ENCODE measurements at regions not wholly inside any gene's neighbourhood (a gene's known extent, or its start where the extent isn't known, plus 50 kb on each side); places are given as distances from the start of the nearest gene placed in this dataset.
"Not testable (repeated sequence)": the region's sequence is repeated elsewhere in the genome, so short reads cannot be mapped to it uniquely, and the experiment has no call there.

DNA sequence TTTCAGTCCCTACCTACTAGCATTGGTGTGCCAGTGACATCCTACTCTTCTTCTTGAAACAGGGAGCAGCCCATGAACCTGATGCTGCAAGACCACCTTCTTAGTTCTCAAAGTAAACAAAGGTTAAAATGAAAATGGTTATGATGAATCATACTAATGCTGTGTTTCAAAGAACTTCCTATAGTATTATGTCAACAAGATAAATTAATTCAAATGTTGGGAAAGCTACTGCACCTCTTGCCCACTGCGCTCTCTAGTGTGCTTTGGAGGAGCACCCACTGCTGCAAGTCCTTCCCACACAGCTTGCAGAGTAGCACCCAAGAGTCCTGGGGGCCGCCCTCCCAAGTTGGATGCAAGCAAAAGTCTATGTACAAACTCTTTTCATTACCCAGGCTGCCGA, 81.1 kb downstream of the CD200R1L start:
- no peak for DNase-seq (ENCODE audit: low read depth in 2 of 2)

DNA sequence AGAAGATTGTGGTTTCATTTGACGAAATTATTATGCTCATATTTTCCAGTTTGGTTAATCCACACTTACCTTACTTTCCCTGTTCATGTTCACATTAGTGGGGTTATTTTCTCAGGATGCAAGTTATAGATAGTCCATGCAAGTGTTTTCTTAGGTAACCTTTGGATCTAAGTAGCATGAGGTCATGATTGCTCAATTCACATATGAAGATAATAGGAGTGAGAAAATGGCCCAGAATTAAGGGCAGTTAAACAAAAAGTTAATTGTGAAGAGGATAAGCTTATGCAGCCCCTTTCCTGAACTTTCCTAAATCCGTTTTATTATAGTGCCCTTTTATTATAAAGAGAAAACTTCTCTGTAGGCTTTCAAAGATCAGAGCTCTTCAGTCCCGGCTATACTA, 83.4 kb downstream of the CD200R1L start:
- no peak for DNase-seq (ENCODE audit: low read depth in 2 of 2)

DNA sequence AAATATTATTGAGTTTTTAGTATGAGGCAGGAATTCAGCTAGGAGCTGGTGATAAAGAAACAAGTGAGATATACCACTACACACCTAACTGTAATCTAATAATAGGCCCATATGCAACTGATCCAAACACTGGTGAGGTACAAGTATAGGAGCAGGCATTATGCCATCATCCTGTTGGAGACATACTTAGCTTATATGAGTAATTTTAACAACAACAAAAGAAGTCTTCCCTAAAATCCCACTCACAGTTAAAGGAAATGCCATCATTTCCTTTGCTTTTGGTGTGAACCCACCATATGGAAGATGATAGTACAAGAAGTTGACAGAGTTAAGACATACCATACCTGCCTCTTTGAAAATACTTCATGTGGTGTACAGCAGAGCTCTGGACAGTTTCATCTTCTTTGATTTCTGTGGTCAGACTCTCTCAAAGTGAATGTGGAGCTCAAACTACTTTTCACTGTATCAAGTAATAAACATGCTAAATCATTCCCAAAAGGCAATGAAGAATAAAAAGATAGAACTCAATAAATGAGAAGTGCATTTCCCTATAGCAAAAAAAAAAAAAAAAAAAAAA, 85.5 kb downstream of the CD200R1L start:
- no peak for DNase-seq (ENCODE audit: low read depth in 2 of 2)

DNA sequence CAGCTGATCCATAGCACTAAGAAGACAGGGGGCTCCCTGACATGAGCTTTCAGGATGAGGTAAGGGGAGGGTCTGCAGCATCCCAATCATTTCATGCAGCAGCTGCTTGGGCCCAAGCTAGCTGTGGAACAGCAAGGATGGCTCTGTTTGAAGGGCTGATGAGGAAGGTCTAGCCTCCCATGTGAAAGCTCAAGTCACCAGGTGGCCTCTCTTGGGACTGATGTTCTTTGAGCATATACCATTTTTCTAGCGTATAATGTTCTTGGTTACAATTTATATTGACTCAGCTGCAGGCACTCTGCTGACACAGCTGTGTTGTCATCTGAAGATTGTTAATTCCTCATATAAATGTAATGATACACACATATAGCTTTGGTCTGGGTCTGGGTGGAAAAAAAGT, 87.0 kb downstream of the CD200R1L start:
- no peak for DNase-seq (ENCODE audit: low read depth in 2 of 2)

DNA sequence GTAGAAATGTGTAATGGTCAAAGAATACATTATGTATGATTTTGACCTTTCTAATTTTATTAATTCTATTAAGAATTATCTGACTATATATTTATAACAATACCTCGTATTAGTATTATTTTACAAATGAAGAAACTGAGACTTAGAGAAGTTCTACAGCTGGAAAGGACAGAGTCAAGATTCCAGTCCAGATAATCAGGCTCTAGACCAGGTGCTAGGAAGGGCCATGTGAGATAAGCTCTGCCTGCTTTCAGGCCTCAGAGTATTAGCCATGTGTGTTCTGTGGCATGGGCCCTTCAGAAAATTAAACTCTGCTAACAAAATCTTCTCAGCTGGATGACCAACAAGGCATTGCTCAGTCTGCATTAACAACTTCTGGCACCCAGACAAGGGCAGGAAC, 87.5 kb downstream of the CD200R1L start:
- DNase-seq (ENCODE audit: low read depth in 2 of 2), result no peak

DNA sequence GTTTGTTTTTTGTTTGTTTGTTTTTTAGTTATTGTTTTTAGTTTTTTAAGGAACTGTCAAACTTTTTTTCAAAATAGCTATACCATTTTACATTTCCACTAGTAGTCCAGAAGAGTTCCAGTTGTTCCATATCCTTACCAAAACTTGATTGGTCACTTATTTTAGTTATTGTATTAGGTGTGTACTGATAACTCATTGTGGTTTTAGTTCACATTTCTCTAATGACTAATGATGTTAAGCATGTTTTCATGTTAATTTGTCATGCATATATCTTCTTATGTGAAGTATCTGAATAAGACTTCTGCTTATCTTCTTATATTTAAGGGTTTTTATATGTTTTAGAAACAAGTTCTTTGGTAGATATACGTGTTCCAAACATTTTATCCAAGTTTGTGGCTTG, 89.5 kb downstream of the CD200R1L start:
- DNase-seq (ENCODE audit: low read depth in 2 of 2), result no peak

DNA sequence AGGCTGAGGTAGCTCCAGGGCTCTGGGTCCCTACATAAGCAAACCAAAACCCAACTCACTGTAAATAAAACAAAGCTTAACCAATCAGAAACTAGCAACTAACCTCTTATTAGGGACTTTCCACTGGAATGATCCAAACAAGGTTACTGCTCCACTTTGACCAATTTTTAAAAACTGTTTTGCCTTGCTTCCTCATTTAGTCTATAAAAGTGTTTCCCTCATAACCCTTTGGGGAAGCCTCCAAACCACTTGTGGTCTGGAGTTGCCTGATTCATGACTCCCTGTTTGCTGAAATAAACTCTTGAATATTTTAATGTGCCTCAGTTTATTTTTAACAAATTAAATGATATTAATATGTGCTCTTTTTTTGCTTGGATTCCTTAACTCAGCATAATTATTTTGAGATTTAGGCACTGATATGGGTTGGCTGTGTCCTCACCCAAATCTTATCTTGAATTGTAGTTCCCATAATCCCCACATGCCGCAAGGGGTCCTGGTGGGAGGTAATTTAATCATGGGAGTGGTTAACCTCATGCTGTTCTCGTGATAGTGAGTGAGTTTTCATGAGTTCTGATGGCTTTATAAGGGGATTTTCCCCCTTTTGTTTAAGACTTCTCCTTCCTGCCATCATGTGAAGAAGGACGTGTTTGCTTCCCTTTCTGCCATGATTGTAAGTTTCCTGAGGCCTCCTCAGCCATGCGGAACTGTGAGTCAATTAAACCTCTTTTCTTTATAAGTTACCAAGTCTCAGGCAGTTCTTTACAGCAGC, 90.6 kb downstream of the CD200R1L start:
- DNase-seq (ENCODE audit: low read depth in 2 of 2), result no peak

DNA sequence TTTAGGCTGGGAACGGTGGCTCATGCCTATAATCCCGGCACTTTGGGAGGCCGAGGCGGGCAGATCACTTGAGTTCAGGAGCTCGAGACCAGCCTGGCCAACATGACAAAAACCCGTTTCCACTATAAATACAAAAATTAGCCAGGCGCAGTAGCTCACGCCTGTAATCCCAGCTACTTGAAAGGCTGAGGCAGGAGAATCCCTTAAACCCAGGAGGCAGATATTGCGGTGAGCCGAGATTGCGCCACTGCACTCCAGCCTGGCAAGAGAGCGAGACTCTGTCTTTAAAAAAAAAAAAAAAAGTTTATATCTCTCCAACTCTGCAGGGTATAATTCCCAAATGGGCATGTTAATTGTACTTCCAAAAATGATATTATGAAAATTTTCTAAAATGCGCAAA, 91.6 kb downstream of the CD200R1L start:
- DNase-seq (ENCODE audit: low read depth in 2 of 2), result not testable (repeated sequence)

DNA sequence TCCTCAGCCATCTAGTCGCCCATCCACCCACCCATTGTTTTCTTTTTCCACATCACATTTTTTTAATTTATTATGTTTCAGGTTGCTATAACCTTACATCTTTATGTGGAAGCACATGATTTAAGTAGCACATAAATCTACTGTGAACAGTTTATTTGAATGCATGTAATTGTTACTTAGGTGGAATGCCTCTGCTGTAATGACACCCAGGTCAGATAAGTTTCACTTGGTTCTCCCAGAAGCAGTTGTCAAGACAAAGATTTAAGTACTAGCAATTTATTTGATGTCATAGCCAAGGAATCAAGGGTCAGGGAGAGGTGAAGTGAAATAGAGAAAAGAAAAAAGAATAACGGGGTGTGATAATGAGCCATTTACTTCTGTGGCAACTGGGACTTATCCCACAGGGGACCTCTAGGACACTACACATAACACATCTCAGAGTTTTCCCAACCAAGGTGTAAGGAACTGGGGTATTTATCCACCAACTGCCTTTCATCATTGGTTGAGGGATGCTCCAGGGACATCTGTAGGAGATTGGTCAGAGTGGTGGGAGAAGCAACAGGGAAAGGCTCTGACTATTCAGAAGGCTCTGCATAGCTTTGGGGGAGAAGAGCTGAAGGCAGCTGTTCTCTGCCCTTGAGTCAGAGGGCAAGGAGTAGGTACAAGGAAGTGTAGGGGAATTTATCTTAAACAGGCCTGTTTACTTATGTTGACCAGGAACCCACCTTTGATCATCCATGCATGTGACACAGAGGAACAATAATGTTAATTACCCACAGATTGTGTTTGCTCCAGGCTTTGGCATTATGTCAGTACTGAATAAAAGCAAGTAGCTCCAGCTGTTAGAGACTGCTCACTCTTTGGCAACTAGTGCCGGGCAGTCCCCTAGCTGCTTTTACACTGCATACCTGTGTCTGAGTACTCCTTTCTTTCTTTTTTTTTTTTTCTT, 94.8 kb downstream of the CD200R1L start:
- DNase-seq (ENCODE audit: low read depth in 2 of 2), result no peak

DNA sequence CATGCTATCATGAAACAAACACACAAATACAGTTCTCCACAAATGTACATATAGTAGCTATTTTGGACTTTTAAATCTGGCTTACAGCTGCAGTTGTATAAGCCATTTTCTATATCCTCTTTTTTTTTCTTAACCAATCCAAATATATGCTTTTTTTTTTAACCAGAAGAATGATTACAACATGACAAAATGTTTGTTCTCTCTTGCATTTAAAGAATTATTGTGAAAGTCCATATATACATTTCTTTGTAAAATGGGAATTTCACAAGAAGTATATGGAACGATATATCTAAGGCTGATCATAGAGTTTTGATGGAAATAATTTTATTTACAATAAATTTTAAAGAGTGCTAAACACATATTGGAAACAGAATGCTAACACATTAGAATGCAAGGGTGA, 95.6 kb downstream of the CD200R1L start:
- DNase-seq (ENCODE audit: low read depth in 2 of 2), result no peak

DNA sequence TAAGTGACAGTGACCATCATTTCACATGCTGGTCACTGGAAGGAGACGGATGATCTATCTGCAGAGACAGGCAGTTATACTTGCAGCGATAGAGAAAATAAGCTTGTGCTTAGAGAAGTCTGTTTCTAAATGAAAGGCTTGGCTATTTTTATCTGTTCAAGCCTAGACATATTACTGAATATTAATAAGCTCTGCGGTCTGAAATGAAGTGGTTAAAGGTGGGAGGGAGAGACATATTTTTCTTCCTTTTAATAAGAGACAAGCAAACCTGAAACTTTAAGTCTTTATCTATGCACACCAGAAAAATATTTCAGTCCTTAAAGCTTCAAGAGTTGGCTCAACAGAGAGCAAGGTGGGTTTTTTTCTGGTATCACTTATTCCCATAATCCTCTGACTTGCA, 99.0 kb downstream of the CD200R1L start:
- no peak for DNase-seq (ENCODE audit: low read depth in 2 of 2)

DNA sequence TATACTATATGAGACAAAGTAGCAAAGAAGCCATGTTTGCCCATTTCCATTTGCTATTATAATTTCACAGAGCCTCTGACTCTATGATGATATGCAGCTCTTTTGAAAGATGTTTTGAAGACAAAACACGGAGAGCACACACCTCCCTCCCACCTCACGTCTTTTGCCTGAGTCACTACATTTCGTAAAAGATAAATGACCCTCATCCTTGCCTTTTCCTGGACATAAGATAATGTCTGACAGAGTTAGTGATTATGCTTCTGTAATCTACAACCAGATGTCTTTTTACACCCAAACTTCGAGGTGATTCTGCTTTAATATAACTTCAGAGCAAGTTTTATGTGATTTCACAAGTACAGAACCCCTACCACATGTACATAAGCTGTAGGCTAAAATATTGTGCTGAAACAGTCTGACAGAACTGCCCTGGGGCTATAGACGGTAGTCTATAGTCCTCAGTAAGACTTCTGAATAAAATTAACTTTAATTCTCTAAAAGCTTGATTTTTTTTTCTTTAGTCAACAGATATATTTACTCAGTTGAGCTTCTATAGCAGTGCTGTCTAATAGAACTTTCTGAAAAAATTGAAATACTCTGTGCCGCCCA, 99.9 kb downstream of the CD200R1L start:
- no peak for DNase-seq (ENCODE audit: low read depth in 2 of 2)

DNA sequence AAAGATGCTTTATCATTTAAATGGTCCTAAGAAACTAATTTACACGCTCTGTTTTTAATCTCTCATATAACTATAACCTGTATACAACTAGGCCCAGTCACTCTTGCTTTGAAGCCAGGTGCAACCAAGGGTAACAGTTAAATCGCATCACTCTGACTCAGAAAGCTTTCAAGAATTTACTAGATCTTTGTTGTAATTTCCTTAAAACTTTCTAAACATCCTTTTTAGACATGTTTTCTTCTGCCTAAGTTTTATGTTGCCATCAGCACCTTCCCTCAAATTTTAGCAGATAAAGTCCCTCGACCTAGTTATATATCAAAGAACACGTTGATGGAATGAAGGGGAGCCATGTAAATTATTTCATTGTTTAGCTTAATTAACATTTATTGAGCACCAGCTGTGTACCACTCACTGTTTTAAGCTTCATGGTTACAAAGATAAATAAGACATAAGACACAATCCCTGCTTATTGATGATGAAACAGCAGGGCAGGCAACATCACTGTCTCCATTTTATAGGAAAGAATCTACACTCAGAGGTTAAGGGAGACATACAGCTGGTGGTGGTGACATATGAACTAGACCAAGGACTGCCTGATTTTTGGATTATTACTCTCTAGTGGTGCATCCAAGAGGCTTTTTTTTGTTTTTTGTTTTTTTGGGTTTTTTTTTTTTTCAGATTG, 101.0 kb downstream of the CD200R1L start:
- no peak for DNase-seq (ENCODE audit: low read depth in 2 of 2)

DNA sequence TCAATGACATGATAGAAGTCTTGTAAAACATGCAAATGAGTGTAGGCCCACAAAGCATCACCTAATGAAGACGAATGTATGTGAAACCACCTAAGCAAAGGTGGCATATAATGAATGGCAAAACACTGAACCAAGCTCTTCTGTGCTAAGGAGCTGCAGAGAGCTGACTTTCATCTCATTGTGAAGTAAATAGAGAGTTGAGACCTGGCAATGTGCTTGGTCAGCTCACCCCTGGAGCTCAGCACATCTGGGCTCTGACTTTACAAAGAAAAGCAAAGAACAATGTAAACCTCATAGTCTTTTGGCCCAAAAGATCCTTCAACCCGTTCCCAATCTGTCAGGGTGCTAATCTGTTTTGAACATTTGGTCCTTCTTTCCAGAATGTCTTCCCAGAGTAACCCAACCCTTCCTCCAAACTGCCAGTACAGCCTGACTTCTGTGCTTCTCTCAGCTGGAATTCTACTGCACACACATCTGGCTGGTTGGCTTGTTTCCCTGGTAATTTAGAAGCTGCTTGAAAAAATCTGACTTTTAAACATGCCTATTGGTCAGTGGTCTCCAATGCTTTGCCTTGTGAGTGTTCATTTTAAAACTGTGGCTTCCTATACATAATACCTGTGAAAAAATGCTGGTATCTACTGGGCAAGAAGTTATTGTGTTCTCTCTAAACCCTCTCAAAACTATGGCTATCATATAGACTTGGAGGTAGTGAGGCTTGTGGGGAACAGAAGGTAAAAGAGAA, 101.7 kb downstream of the CD200R1L start:
- DNase-seq (ENCODE audit: low read depth in 2 of 2), result no peak

DNA sequence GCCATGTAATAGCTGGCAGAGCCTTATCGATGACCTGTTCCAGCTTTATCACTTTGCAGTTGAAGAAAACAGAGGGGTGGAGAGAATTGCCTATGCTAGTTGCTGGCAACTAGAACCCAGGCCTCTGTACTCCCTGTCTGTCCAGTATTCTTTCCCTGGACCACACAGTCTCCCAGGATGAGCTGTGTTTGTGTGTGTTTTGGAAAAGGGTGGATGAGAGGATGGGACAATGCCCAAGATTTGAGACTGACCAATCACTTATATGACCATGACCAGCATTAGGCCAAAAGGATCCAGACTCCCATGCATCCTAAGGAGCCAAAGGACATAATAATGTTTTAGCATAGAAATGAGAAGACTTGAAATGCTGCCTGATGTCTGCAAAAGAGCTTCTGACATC, 102.6 kb downstream of the CD200R1L start:
- DNase-seq (ENCODE audit: low read depth in 2 of 2), result no peak

DNA sequence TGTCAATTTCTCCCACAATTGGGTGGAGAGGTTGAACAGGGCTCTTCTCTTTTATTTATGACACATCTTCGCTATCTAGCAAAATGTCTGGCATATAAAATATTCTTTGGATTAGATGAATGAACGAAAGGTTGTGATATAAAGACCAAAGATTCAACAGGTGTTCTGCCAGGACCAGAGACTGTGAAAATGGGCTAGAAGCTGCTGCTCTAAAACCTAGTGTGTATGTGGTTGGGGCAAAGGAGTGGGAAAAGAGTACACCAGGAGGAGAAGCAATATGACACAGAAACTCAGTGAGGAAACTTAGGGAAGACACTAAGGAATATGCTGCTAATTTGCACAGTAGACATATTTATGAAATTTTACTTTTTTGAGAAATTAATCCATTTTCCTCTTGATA, 102.0 kb upstream of the CCDC80 start:
- DNase-seq (ENCODE audit: low read depth in 2 of 2), result no peak

DNA sequence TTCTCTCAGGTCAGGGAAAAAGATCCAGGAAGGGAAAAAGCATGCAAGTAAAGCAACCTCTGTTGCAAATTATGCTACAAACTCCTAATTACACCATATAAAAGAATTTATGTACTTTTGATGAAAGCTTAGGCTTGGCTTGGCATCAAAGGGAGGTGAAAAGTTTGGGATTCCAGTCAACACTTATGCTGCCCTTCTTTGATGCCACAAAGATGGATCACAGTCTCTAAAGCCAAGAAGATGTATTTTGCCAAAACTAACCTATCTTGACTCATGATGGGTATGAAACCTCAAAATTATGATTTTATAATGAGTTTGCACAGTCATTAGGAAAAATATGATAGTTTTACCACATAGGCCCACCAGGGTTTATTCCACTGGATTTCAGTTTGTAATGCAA, 101.0 kb upstream of the CCDC80 start:
- DNase-seq (ENCODE audit: low read depth in 2 of 2), result no peak

DNA sequence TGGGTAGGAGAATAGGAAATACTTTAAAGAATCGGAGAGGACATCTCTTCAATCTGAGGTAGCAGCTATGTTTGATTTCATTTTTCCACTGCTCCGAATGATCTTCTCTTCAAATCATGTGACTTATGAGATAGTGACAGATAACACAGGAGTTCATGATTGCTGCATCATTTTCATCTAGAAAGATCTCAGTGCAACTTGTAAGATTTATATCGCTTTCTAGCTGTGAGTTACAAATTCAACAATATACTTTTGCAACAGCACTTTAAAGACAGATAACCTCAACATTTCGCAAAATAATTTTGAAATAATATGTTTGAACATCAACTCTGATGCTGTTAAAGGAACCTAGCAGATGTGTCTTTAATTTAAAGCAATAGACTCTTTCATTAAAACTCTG, 99.9 kb upstream of the CCDC80 start:
- DNase-seq (ENCODE audit: low read depth in 2 of 2), result no peak

DNA sequence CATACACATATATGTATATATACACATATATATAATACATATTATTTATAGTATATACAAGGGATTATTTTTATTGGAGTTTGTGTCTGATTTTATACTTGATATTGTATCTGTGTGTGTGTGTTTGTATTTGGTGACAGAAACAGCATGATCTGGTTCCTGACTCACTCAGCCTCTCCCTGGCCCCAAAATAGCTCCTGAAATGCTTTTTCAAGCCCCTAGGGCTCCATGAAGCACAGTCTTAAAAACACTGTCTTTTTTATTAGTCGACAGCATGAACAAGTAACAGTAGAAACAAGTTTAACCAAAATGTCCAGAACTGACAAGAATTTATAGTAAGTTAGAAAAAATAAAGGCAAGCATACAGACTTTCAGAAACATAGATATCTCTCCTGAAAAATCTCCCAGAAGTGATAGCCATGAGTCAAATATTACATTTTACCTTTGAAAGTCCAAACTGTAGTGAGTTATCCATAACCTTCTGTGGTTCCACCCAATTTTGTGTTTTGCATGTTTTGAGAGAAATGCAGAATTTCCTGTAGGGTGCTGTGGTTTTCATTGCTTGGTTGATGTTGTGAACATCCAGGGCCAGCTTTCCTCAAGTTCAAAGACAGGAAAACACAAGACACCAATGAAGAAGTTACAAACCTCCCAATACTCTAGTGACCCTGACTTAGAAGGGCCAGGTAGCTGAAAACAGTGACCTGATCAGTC, 98.5 kb upstream of the CCDC80 start:
- no peak for DNase-seq (ENCODE audit: low read depth in 2 of 2)

DNA sequence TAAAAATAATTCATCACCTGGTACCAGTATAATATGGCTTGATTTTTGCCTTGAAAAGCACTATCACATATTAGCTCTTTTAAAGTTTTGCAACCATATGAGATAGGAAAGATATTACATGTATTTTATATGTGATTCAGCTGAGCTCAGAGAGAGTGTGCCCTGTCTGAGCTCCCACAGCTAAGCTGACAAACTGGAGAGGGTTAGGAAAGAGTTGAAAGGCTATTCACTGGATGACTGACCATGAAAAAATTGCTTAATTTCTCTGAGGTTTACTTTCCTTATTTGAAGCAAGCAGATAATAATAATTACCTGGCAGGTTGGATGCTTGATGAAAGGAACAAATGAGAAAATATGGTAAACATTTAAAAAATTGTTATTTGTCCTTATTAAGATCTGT, 97.4 kb upstream of the CCDC80 start:
- no peak for DNase-seq (ENCODE audit: low read depth in 2 of 2)

All from activated CD8-positive, alpha-beta memory T cell treated with anti-CD3 and anti-CD28 coated beads for 4 hours (primary cell).